ENCODE measurements at regions not wholly inside any gene's neighbourhood (a gene's known extent, or its start where the extent isn't known, plus 50 kb on each side); places are given as distances from the start of the nearest gene placed in this dataset.

DNA sequence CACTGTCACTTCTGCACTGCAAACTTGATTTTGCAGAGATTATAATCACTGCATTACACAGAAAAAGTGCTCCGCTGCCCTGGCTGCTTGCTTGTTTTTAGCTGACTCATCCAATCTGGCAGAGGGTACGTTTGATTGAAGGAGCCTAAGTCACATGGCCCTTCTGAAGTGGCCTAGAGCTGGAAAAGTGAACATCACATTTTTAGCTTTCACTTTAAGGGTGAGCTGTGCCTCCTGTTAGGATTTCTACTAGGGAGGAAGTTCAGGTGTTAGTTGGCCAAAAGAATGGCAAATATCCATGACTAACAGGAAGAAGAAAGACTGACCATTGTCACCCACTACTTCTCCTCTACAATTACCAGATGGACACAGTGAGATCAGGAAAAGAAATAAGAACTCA, 889.1 kb upstream of the MAP3K7 start:
- no peaks in the 10 kb centered on the region for H3K27me3 ChIP-seq (ENCODE audit: control insufficient read depth, insufficient read depth, low read length)
- H3K36me3 ChIP-seq (ENCODE audit: control insufficient read depth, insufficient read depth, low read length) = no peaks in the 10 kb centered on the region
- DNase-seq (ENCODE audit: low read depth, low spot score) = no peak
- H3K4me1 ChIP-seq (ENCODE audit: control insufficient read depth, insufficient read depth, low read length) = no peaks in the 10 kb centered on the region
- no peaks in the 10 kb centered on the region for H3K9me3 ChIP-seq (ENCODE audit: control insufficient read depth, insufficient read depth, low read length)
- WGBS (ENCODE audit: insufficient coverage, insufficient read length) = no CpG with 5 or more reads among the region's 2 CpGs
- no peak overlapping the region for H3K4me3 ChIP-seq (ENCODE audit: low read length)
- no peak overlapping the region for H3K27ac ChIP-seq (ENCODE audit: low read length)

- Histone ChIP-seq H3K27ac (ENCODE audit: low read length) (no peak overlapping the region), H3K4me3 (ENCODE audit: low read length) (no peak overlapping the region), H3K27me3 (ENCODE audit: control insufficient read depth, insufficient read depth, low read length) (no peaks in the 10 kb centered on the region), H3K4me1 (ENCODE audit: control insufficient read depth, insufficient read depth, low read length) (no peaks in the 10 kb centered on the region), H3K9me3 (ENCODE audit: control insufficient read depth, insufficient read depth, low read length) (no peaks in the 10 kb centered on the region), H3K36me3 (ENCODE audit: control insufficient read depth, insufficient read depth, low read length) (no peaks in the 10 kb centered on the region)
- WGBS (ENCODE audit: insufficient coverage, insufficient read length) = no CpG with 5 or more reads among the region's 3 CpGs
- DNase-seq (ENCODE audit: low read depth, low spot score) = no peak
Measured at GRCh38 chr6:91465393-91465792, 878.5 kb upstream of the MAP3K7 start.

- DNase-seq (ENCODE audit: low read depth, low spot score) = no peak
- no peak overlapping the region for H3K4me3 ChIP-seq (ENCODE audit: low read length)
- H3K4me1 ChIP-seq (ENCODE audit: control insufficient read depth, insufficient read depth, low read length) = no peaks in the 10 kb centered on the region
- no peaks in the 10 kb centered on the region for H3K36me3 ChIP-seq (ENCODE audit: control insufficient read depth, insufficient read depth, low read length)
- no peaks in the 10 kb centered on the region for H3K9me3 ChIP-seq (ENCODE audit: control insufficient read depth, insufficient read depth, low read length)
- no peak overlapping the region for H3K27ac ChIP-seq (ENCODE audit: low read length)
- H3K27me3 ChIP-seq (ENCODE audit: control insufficient read depth, insufficient read depth, low read length) = no peaks in the 10 kb centered on the region
Measured at GRCh38 chr6:91464718-91465117, 877.8 kb upstream of the MAP3K7 start.

GRCh38 chr6:91464201-91464600, 877.3 kb upstream of the MAP3K7 start:
- Histone ChIP-seq H3K4me1 (ENCODE audit: control insufficient read depth, insufficient read depth, low read length) (no peaks in the 10 kb centered on the region), H3K27me3 (ENCODE audit: control insufficient read depth, insufficient read depth, low read length) (no peaks in the 10 kb centered on the region), H3K36me3 (ENCODE audit: control insufficient read depth, insufficient read depth, low read length) (no peaks in the 10 kb centered on the region), H3K27ac (ENCODE audit: low read length) (no peak overlapping the region), H3K9me3 (ENCODE audit: control insufficient read depth, insufficient read depth, low read length) (no peaks in the 10 kb centered on the region), H3K4me3 (ENCODE audit: low read length) (no peak overlapping the region)
- WGBS (ENCODE audit: insufficient coverage, insufficient read length) = no CpG with 5 or more reads among the region's 1 CpG
- DNase-seq (ENCODE audit: low read depth, low spot score) = no peak

GRCh38 chr6:91462241-91462640, 875.4 kb upstream of the MAP3K7 start:
- H3K9me3 ChIP-seq (ENCODE audit: control insufficient read depth, insufficient read depth, low read length) = no peaks in the 10 kb centered on the region
- no peaks in the 10 kb centered on the region for H3K4me1 ChIP-seq (ENCODE audit: control insufficient read depth, insufficient read depth, low read length)
- DNase-seq (ENCODE audit: low read depth, low spot score) = no peak
- no peaks in the 10 kb centered on the region for H3K36me3 ChIP-seq (ENCODE audit: control insufficient read depth, insufficient read depth, low read length)
- H3K4me3 ChIP-seq (ENCODE audit: low read length) = no peak overlapping the region
- no CpG with 5 or more reads among the region's 2 CpGs for WGBS (ENCODE audit: insufficient coverage, insufficient read length)
- no peak overlapping the region for H3K27ac ChIP-seq (ENCODE audit: low read length)
- no peaks in the 10 kb centered on the region for H3K27me3 ChIP-seq (ENCODE audit: control insufficient read depth, insufficient read depth, low read length)

- no peaks in the 10 kb centered on the region for H3K27me3 ChIP-seq (ENCODE audit: control insufficient read depth, insufficient read depth, low read length)
- H3K4me1 ChIP-seq (ENCODE audit: control insufficient read depth, insufficient read depth, low read length) = no peaks in the 10 kb centered on the region
- H3K27ac ChIP-seq (ENCODE audit: low read length) = no peak overlapping the region
- WGBS (ENCODE audit: insufficient coverage, insufficient read length) = no CpG with 5 or more reads among the region's 2 CpGs
- no peaks in the 10 kb centered on the region for H3K9me3 ChIP-seq (ENCODE audit: control insufficient read depth, insufficient read depth, low read length)
- no peak for DNase-seq (ENCODE audit: low read depth, low spot score)
- no peak overlapping the region for H3K4me3 ChIP-seq (ENCODE audit: low read length)
- no peaks in the 10 kb centered on the region for H3K36me3 ChIP-seq (ENCODE audit: control insufficient read depth, insufficient read depth, low read length)
Measured at GRCh38 chr6:91453224-91453878, 866.5 kb upstream of the MAP3K7 start.

GRCh38 chr6:91449539-91449938, 862.7 kb upstream of the MAP3K7 start:
- no peaks in the 10 kb centered on the region for H3K27me3 ChIP-seq (ENCODE audit: control insufficient read depth, insufficient read depth, low read length)
- H3K27ac ChIP-seq (ENCODE audit: low read length) = no peak overlapping the region
- H3K4me1 ChIP-seq (ENCODE audit: control insufficient read depth, insufficient read depth, low read length) = no peaks in the 10 kb centered on the region
- WGBS (ENCODE audit: insufficient coverage, insufficient read length) = no CpG with 5 or more reads among the region's 4 CpGs
- no peak for DNase-seq (ENCODE audit: low read depth, low spot score)
- no peaks in the 10 kb centered on the region for H3K9me3 ChIP-seq (ENCODE audit: control insufficient read depth, insufficient read depth, low read length)
- no peaks in the 10 kb centered on the region for H3K36me3 ChIP-seq (ENCODE audit: control insufficient read depth, insufficient read depth, low read length)
- no peak overlapping the region for H3K4me3 ChIP-seq (ENCODE audit: low read length)

GRCh38 chr6:91447530-91448254, 860.8 kb upstream of the MAP3K7 start:
- no peaks in the 10 kb centered on the region for H3K9me3 ChIP-seq (ENCODE audit: control insufficient read depth, insufficient read depth, low read length)
- no CpG with 5 or more reads among the region's 3 CpGs for WGBS (ENCODE audit: insufficient coverage, insufficient read length)

DNA sequence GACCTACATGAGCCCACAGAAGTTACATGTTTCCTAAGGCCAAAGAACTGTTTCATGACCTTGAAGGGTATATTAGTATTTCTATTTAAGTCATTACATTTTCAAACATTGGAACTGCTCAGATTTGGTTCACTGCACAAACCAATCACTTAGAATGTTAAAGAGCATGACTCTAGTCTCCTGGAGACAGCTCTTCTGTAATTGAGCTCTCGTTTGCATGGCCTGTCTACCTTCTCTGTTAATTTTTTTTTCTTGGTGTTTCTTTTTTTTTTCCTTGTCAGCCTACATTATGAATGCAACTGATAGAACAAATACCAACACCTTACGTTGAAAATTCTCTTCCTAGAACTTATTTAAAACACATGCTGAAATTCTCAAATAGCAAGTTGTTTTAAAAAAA, 860.2 kb upstream of the MAP3K7 start:
- Histone ChIP-seq H3K36me3 (ENCODE audit: control insufficient read depth, insufficient read depth, low read length) (no peaks in the 10 kb centered on the region), H3K27ac (ENCODE audit: low read length) (no peak overlapping the region), H3K4me3 (ENCODE audit: low read length) (no peak overlapping the region), H3K4me1 (ENCODE audit: control insufficient read depth, insufficient read depth, low read length) (no peaks in the 10 kb centered on the region), H3K9me3 (ENCODE audit: control insufficient read depth, insufficient read depth, low read length) (no peaks in the 10 kb centered on the region), H3K27me3 (ENCODE audit: control insufficient read depth, insufficient read depth, low read length) (no peaks in the 10 kb centered on the region)
- DNase-seq (ENCODE audit: low read depth, low spot score) = no peak
- no CpG with 5 or more reads among the region's 2 CpGs for WGBS (ENCODE audit: insufficient coverage, insufficient read length)

More at GRCh38 chr6:91447530-91448254, 860.8 kb upstream of the MAP3K7 start:
- no peak overlapping the region for H3K4me3 ChIP-seq (ENCODE audit: low read length)
- H3K27ac ChIP-seq (ENCODE audit: low read length) = no peak overlapping the region
- no peaks in the 10 kb centered on the region for H3K4me1 ChIP-seq (ENCODE audit: control insufficient read depth, insufficient read depth, low read length)
- no peaks in the 10 kb centered on the region for H3K36me3 ChIP-seq (ENCODE audit: control insufficient read depth, insufficient read depth, low read length)
- no peak for DNase-seq (ENCODE audit: low read depth, low spot score)
- H3K27me3 ChIP-seq (ENCODE audit: control insufficient read depth, insufficient read depth, low read length) = no peaks in the 10 kb centered on the region

GRCh38 chr6:91443405-91443804, 856.5 kb upstream of the MAP3K7 start:
- Histone ChIP-seq H3K27me3 (ENCODE audit: control insufficient read depth, insufficient read depth, low read length) (no peaks in the 10 kb centered on the region), H3K9me3 (ENCODE audit: control insufficient read depth, insufficient read depth, low read length) (no peaks in the 10 kb centered on the region), H3K4me3 (ENCODE audit: low read length) (no peak overlapping the region), H3K36me3 (ENCODE audit: control insufficient read depth, insufficient read depth, low read length) (no peaks in the 10 kb centered on the region), H3K4me1 (ENCODE audit: control insufficient read depth, insufficient read depth, low read length) (no peaks in the 10 kb centered on the region), H3K27ac (ENCODE audit: low read length) (no peak overlapping the region)
- no CpG with 5 or more reads among the region's 1 CpG for WGBS (ENCODE audit: insufficient coverage, insufficient read length)
- DNase-seq (ENCODE audit: low read depth, low spot score) = no peak

- H3K4me3 ChIP-seq (ENCODE audit: low read length) = no peak overlapping the region
- no peak for DNase-seq (ENCODE audit: low read depth, low spot score)
- H3K9me3 ChIP-seq (ENCODE audit: control insufficient read depth, insufficient read depth, low read length) = no peaks in the 10 kb centered on the region
- H3K4me1 ChIP-seq (ENCODE audit: control insufficient read depth, insufficient read depth, low read length) = no peaks in the 10 kb centered on the region
- H3K36me3 ChIP-seq (ENCODE audit: control insufficient read depth, insufficient read depth, low read length) = no peaks in the 10 kb centered on the region
- no peaks in the 10 kb centered on the region for H3K27me3 ChIP-seq (ENCODE audit: control insufficient read depth, insufficient read depth, low read length)
- no peak overlapping the region for H3K27ac ChIP-seq (ENCODE audit: low read length)
- WGBS (ENCODE audit: insufficient coverage, insufficient read length) = 100% methylated on average over 2 of the region's 2 CpGs
Measured at GRCh38 chr6:91442342-91442741, 855.5 kb upstream of the MAP3K7 start.

Measured in iPS DF 6.9 (cell line).